Epithelial cell of esophagus (primary cell): ENCODE measurements at regions not wholly inside any gene's neighbourhood (a gene's known extent, or its start where the extent isn't known, plus 50 kb on each side); places are given as distances from the start of the nearest gene placed in this dataset.
A peak's percentile ranks its signal among the peaks of the same experiment; 100 is the strongest.

Experiments used
- DNase-seq: peaks from one replicate; pipeline ENCODE4 v3.0.0; 2010; ENCODE audit warnings: low read depth
- H3K4me3 ChIP-seq: 2 replicates; pipeline ENCODE4 v1.5.1; 2011; ENCODE audit warnings: mild to moderate bottlenecking, low read length, control low read depth
- CTCF ChIP-seq: IDR thresholded peaks from 2 replicates; pipeline ENCODE4 v1.5.1; 2011; ENCODE audit warnings: low read depth, mild to moderate bottlenecking, low read length, control low read depth, inconsistent platforms; ENCODE audit not compliant: insufficient read depth; ENCODE audit errors: missing control alignments

- H3K4me3 ChIP-seq = no peak overlapping the region
- no peak for TF ChIP-seq CTCF
- DNase-seq = no peak
Measured at GRCh38 chr2:82120115-82120514, 1815.6 kb upstream of the LRRTM1 start.

GRCh38 chr2:82109418-82109817 is 1804.9 kb upstream of the LRRTM1 start:
- no peak overlapping the region for H3K4me3 ChIP-seq
- TF ChIP-seq CTCF = no peak
- no peak for DNase-seq

GRCh38 chr2:82098617-82099016 is 1794.1 kb upstream of the LRRTM1 start:
- no peak overlapping the region for H3K4me3 ChIP-seq
- no peak for DNase-seq
- TF ChIP-seq CTCF = no peak

- no peak for TF ChIP-seq CTCF
- DNase-seq = no peak
- no peak overlapping the region for H3K4me3 ChIP-seq
Measured at GRCh38 chr2:82089518-82089917, 1785.0 kb upstream of the LRRTM1 start.

GRCh38 chr2:82084679-82085392 is 1780.3 kb upstream of the LRRTM1 start:
- no peak for TF ChIP-seq CTCF
- DNase-seq = no peak
- H3K4me3 ChIP-seq = no peak overlapping the region

GRCh38 chr2:82075875-82076274 is 1771.3 kb upstream of the LRRTM1 start:
- H3K4me3 ChIP-seq = no peak overlapping the region
- DNase-seq = no peak
- no peak for TF ChIP-seq CTCF

- TF ChIP-seq CTCF = no peak
- no peak overlapping the region for H3K4me3 ChIP-seq
- DNase-seq = peak; percentile 1
Measured at GRCh38 chr2:82062463-82062862, 1757.9 kb upstream of the LRRTM1 start.
